Left lobe of liver (tissue), 2 donors: ENCODE measurements at regions not wholly inside any gene's neighbourhood (a gene's known extent, or its start where the extent isn't known, plus 50 kb on each side); places are given as distances from the start of the nearest gene placed in this dataset.

Experiments
- ATAC-seq: fragments of 200-7000 bp; cut with Tn5 transposase; one replicate; pipeline ENCODE4 v1.9.1; 2020; ENCODE audit warnings: mild to moderate bottlenecking, moderate library complexity
- DNase-seq: peaks from one replicate; pipeline ENCODE4 v3.0.0-alpha.2; 2020; ENCODE audit warnings: low spot score
- donor health status: DM: no; HTN: no; CAD: no; lungs with moderate emphysema.
- donor health status: DM: no; HTN: yes; CAD: no.

GRCh38 chr18:42675810-42676209 lies 439.7 kb downstream of the RIT2 start:
- ATAC-seq (no peak), DNase-seq (no peak)

- ATAC-seq (no peak), DNase-seq (no peak)
Measured at GRCh38 chr18:42683094-42683493, 432.4 kb downstream of the RIT2 start.

DNA sequence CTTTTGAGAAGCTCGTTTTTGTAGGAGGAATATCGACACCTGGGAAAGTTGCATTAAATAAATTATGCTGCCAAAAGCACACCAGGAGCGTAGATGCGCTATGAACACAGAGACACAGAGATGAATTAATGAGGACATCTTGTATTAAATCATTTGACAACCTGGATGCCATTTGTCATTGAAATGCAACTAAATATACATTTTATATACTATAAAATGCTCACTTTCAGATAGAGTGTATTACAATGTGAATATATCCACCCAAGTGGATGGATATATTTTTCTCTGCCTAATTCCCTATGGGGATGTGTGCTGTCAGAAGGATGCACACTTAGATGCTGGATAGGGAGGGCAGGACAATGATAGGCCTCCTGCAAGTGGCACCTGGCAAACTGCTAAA lies 426.2 kb downstream of the RIT2 start:
- no peak for ATAC-seq
- DNase-seq: no peak
